ENCODE measurements at regions not wholly inside any gene's neighbourhood (a gene's known extent, or its start where the extent isn't known, plus 50 kb on each side); places are given as distances from the start of the nearest gene placed in this dataset.

- TF ChIP-seq CTCF (IDR thresholded peaks at IDR 0.05; ENCODE audit: low read length) = no peak
- no peak for TF ChIP-seq EZH2 (IDR thresholded peaks at IDR 0.05; ENCODE audit: borderline replicate concordance, low read length)
Observed at GRCh38 chr18:56248610-56249235, 389.7 kb downstream of the TXNL1 start.

All from OCI-LY1 (cell line).